ENCODE measurements at regions not wholly inside any gene's neighbourhood (a gene's known extent, or its start where the extent isn't known, plus 50 kb on each side); places are given as distances from the start of the nearest gene placed in this dataset.

- no peak overlapping the region for H3K27ac ChIP-seq (ENCODE audit: low read depth in 1 of 2, low read length in 2 of 2)
- Mint-ChIP-seq H3K9me3 (no peaks in the 10 kb centered on the region), H3K4me3 (no peak overlapping the region), H3K4me1 (ENCODE audit: low read depth) (peaks cover 24% of the 10 kb centered on the region), H3K36me3 (ENCODE audit: low read depth) (no peaks in the 10 kb centered on the region), H3K27ac (no peak overlapping the region), H3K27me3 (no peaks in the 10 kb centered on the region)
- intact Hi-C loops (cut with DNase I, micrococcal nuclease) = no loop called here
- H3K36me3 ChIP-seq (ENCODE audit: insufficient read depth, low read length) = no peaks in the 10 kb centered on the region
- no peak for TF ChIP-seq CTCF (IDR thresholded peaks at IDR 0.05)
- H3K27me3 ChIP-seq (ENCODE audit: control insufficient read depth in 1 of 2, insufficient read depth in 2 of 2, low read length in 2 of 2) = no peaks in the 10 kb centered on the region
- ChIA-PET POLR2A (no interaction called here), CTCF (no interaction called here)
- ATAC-seq (ENCODE audit: poor library complexity) = no peak
- H3K4me3 ChIP-seq (ENCODE audit: low read length) = no peak overlapping the region
- H3K4me1 ChIP-seq (ENCODE audit: insufficient read depth, low read length) = peaks cover 15% of the 10 kb centered on the region
- H3K9me3 ChIP-seq (ENCODE audit: control insufficient read depth in 1 of 2, insufficient read depth in 1 of 2, low read length in 2 of 2) = peaks cover 0 to 6% of the 10 kb centered on the region in 2 experiments
- DNase-seq = no peak
Observed at GRCh38 chr17:17419166-17419565, 57.6 kb upstream of the MED9 start.

- ATAC-seq (ENCODE audit: poor library complexity) (no peak), DNase-seq (no peak)
- Histone ChIP-seq H3K36me3 (ENCODE audit: insufficient read depth, low read length) (no peaks in the 10 kb centered on the region), H3K27me3 (ENCODE audit: control insufficient read depth in 1 of 2, insufficient read depth in 2 of 2, low read length in 2 of 2) (no peaks in the 10 kb centered on the region), H3K4me3 (ENCODE audit: low read length) (no peak overlapping the region), H3K27ac (ENCODE audit: low read depth in 1 of 2, low read length in 2 of 2) (no peak overlapping the region), H3K9me3 (ENCODE audit: control insufficient read depth in 1 of 2, insufficient read depth in 1 of 2, low read length in 2 of 2) (peaks cover 0 to 10% of the 10 kb centered on the region in 2 experiments), H3K4me1 (ENCODE audit: insufficient read depth, low read length) (peaks cover 15% of the 10 kb centered on the region)
- intact Hi-C loops (cut with DNase I, micrococcal nuclease) = no loop called here
- TF ChIP-seq CTCF (IDR thresholded peaks at IDR 0.05) = no peak
- H3K27me3 Mint-ChIP-seq = no peaks in the 10 kb centered on the region
- POLR2A ChIA-PET = no interaction called here
- H3K4me3 Mint-ChIP-seq = no peak overlapping the region
- CTCF ChIA-PET = no interaction called here
- peaks cover 24% of the 10 kb centered on the region for H3K4me1 Mint-ChIP-seq (ENCODE audit: low read depth)
- H3K9me3 Mint-ChIP-seq = no peaks in the 10 kb centered on the region
- H3K36me3 Mint-ChIP-seq (ENCODE audit: low read depth) = no peaks in the 10 kb centered on the region
- H3K27ac Mint-ChIP-seq = no peak overlapping the region
Observed at GRCh38 chr17:17419631-17420030, 57.2 kb upstream of the MED9 start.

GRCh38 chr17:17420082-17420481 is 56.7 kb upstream of the MED9 start:
- Mint-ChIP-seq H3K4me3 (no peak overlapping the region), H3K27me3 (no peaks in the 10 kb centered on the region), H3K4me1 (ENCODE audit: low read depth) (peaks cover 22% of the 10 kb centered on the region), H3K27ac (no peak overlapping the region), H3K9me3 (no peaks in the 10 kb centered on the region), H3K36me3 (ENCODE audit: low read depth) (no peaks in the 10 kb centered on the region)
- Histone ChIP-seq H3K4me1 (ENCODE audit: insufficient read depth, low read length) (peaks cover 15% of the 10 kb centered on the region), H3K36me3 (ENCODE audit: insufficient read depth, low read length) (no peaks in the 10 kb centered on the region), H3K27me3 (ENCODE audit: control insufficient read depth in 1 of 2, insufficient read depth in 2 of 2, low read length in 2 of 2) (no peaks in the 10 kb centered on the region), H3K27ac (ENCODE audit: low read depth in 1 of 2, low read length in 2 of 2) (no peak overlapping the region), H3K9me3 (ENCODE audit: control insufficient read depth in 1 of 2, insufficient read depth in 1 of 2, low read length in 2 of 2) (peaks cover 0 to 15% of the 10 kb centered on the region in 2 experiments), H3K4me3 (ENCODE audit: low read length) (no peak overlapping the region)
- CTCF ChIA-PET = no interaction called here
- no peak for ATAC-seq (ENCODE audit: poor library complexity)
- POLR2A ChIA-PET = no interaction called here
- no peak for TF ChIP-seq CTCF (IDR thresholded peaks at IDR 0.05)
- intact Hi-C loops (cut with DNase I, micrococcal nuclease) = no loop called here
- no peak for DNase-seq
